Karpas-422 (cell line): ENCODE measurements at regions not wholly inside any gene's neighbourhood (a gene's known extent, or its start where the extent isn't known, plus 50 kb on each side); places are given as distances from the start of the nearest gene placed in this dataset.
A peak's percentile ranks its signal among the peaks of the same experiment; 100 is the strongest.

Experiments
- DNase-seq: peaks from one replicate; pipeline ENCODE4 v3.0.0-alpha.2; 2015
- H2AFZ ChIP-seq: fragments of 200-600 bp; sonication (generic); 2 replicates; pipeline ENCODE4 v1.6.1; 2014; ENCODE audit warnings: antibody characterized with exemption, low read length, mixed read lengths
- H3K27ac ChIP-seq: fragments of 200-600 bp; sonication (generic); 2 replicates; pipeline ENCODE4 v1.5.1; 2014; ENCODE audit warnings: mild to moderate bottlenecking, low read length, moderate library complexity
- H3K27me3 ChIP-seq: fragments of 200-600 bp; sonication (generic); 2 replicates; pipeline ENCODE4 v1.6.1; 2014; ENCODE audit warnings: low read length, mixed read lengths
- H3K36me3 ChIP-seq: fragments of 200-600 bp; sonication (generic); 2 replicates; pipeline ENCODE4 v1.6.1; 2014; ENCODE audit warnings: low read length, mixed read lengths; ENCODE audit not compliant: insufficient read depth
- H3K4me1 ChIP-seq: fragments of 200-600 bp; sonication (generic); 2 replicates; pipeline ENCODE4 v1.6.1; 2014; ENCODE audit warnings: mild to moderate bottlenecking, low read length, mixed read lengths
- H3K4me2 ChIP-seq: fragments of 200-600 bp; sonication (generic); 2 replicates; pipeline ENCODE4 v1.6.1; 2014; ENCODE audit warnings: low read length, low read depth, mild to moderate bottlenecking; ENCODE audit not compliant: poor library complexity, severe bottlenecking
- H3K4me3 ChIP-seq: fragments of 200-600 bp; sonication (generic); 2 replicates; pipeline ENCODE4 v1.5.1; 2014; ENCODE audit warnings: mild to moderate bottlenecking, antibody characterized with exemption, low read length, mixed read lengths
- H3K79me2 ChIP-seq: fragments of 200-600 bp; sonication (generic); 2 replicates; pipeline ENCODE4 v1.6.1; 2014; ENCODE audit warnings: mild to moderate bottlenecking, low read length, mixed read lengths
- H3K9ac ChIP-seq: fragments of 200-600 bp; sonication (generic); 2 replicates; pipeline ENCODE4 v1.6.0; 2014; ENCODE audit warnings: low read length
- H3K9me2 ChIP-seq: fragments of 200-600 bp; sonication (generic), shearing (Covaris generic); replicated peaks from 2 replicates; pipeline ENCODE4 v1.6.0; 2014; ENCODE audit warnings: mild to moderate bottlenecking, low read length, moderate library complexity; ENCODE audit not compliant: insufficient read depth
- H3K9me3 ChIP-seq: fragments of 300-700, 200-600 bp; sonication (generic); 2 replicates; pipeline ENCODE4 v1.6.1; 2014; ENCODE audit warnings: low read length, mixed read lengths
- H4K20me1 ChIP-seq: fragments of 200-600 bp; sonication (generic); 2 replicates; pipeline ENCODE4 v1.6.1; 2014; ENCODE audit warnings: mild to moderate bottlenecking, antibody characterized with exemption, low read length, low read depth; ENCODE audit not compliant: insufficient read depth

- peak; percentile 14 for DNase-seq
- no peaks in the 10 kb centered on the region for H3K9me3 ChIP-seq
- no peak overlapping the region for H3K27ac ChIP-seq
- H3K4me2 ChIP-seq = no peak overlapping the region
- H3K79me2 ChIP-seq = no peaks in the 10 kb centered on the region
- H3K4me1 ChIP-seq = peaks cover 11% of the 10 kb centered on the region
- no peak overlapping the region for H3K4me3 ChIP-seq
- H4K20me1 ChIP-seq = no peaks in the 10 kb centered on the region
- no peak overlapping the region for H2AFZ ChIP-seq
- no peaks in the 10 kb centered on the region for H3K27me3 ChIP-seq
- H3K9ac ChIP-seq = no peak overlapping the region
- no peaks in the 10 kb centered on the region for H3K36me3 ChIP-seq
- H3K9me2 ChIP-seq = no peaks in the 10 kb centered on the region
Measured at GRCh38 chrX:15142084-15142715, 127.7 kb downstream of the ASB9 start.

- Histone ChIP-seq H3K9me3 (no peaks in the 10 kb centered on the region), H3K4me2 (no peak overlapping the region), H3K27ac (no peak overlapping the region), H3K4me1 (no peaks in the 10 kb centered on the region), H3K27me3 (no peaks in the 10 kb centered on the region), H4K20me1 (no peaks in the 10 kb centered on the region), H3K79me2 (no peaks in the 10 kb centered on the region), H3K9ac (no peak overlapping the region), H3K9me2 (no peaks in the 10 kb centered on the region), H3K36me3 (no peaks in the 10 kb centered on the region), H2AFZ (no peak overlapping the region), H3K4me3 (no peak overlapping the region)
- DNase-seq = peak; percentile 32
Measured at GRCh38 chrX:15136795-15137194, 133.1 kb downstream of the ASB9 start.

- no peaks in the 10 kb centered on the region for H4K20me1 ChIP-seq
- H3K4me3 ChIP-seq = no peak overlapping the region
- H3K79me2 ChIP-seq = no peaks in the 10 kb centered on the region
- no peak overlapping the region for H3K27ac ChIP-seq
- no peaks in the 10 kb centered on the region for H3K27me3 ChIP-seq
- H3K9ac ChIP-seq = no peak overlapping the region
- H3K9me3 ChIP-seq = no peaks in the 10 kb centered on the region
- DNase-seq = no peak
- no peaks in the 10 kb centered on the region for H3K9me2 ChIP-seq
- no peak overlapping the region for H3K4me2 ChIP-seq
- no peaks in the 10 kb centered on the region for H3K4me1 ChIP-seq
- H3K36me3 ChIP-seq = no peaks in the 10 kb centered on the region
- no peak overlapping the region for H2AFZ ChIP-seq
Measured at GRCh38 chrX:15129412-15129811, 140.5 kb downstream of the ASB9 start.

GRCh38 chrX:15128861-15129260 is 141.0 kb downstream of the ASB9 start:
- H3K27ac ChIP-seq = no peak overlapping the region
- H3K9me2 ChIP-seq = no peaks in the 10 kb centered on the region
- H3K79me2 ChIP-seq = no peaks in the 10 kb centered on the region
- H3K36me3 ChIP-seq = no peaks in the 10 kb centered on the region
- H3K4me2 ChIP-seq = no peak overlapping the region
- no peaks in the 10 kb centered on the region for H3K4me1 ChIP-seq
- no peaks in the 10 kb centered on the region for H3K27me3 ChIP-seq
- no peak for DNase-seq
- no peak overlapping the region for H3K9ac ChIP-seq
- H3K9me3 ChIP-seq = no peaks in the 10 kb centered on the region
- no peaks in the 10 kb centered on the region for H4K20me1 ChIP-seq
- no peak overlapping the region for H3K4me3 ChIP-seq
- H2AFZ ChIP-seq = no peak overlapping the region

GRCh38 chrX:15127010-15127409 is 142.9 kb downstream of the ASB9 start:
- H2AFZ ChIP-seq = no peak overlapping the region

GRCh38 chrX:15116900-15117299 is 153.0 kb downstream of the ASB9 start:
- Histone ChIP-seq H3K9me3 (no peaks in the 10 kb centered on the region), H3K79me2 (no peaks in the 10 kb centered on the region), H3K9me2 (no peaks in the 10 kb centered on the region), H3K27me3 (no peaks in the 10 kb centered on the region), H4K20me1 (no peaks in the 10 kb centered on the region), H2AFZ (no peak overlapping the region), H3K36me3 (no peaks in the 10 kb centered on the region), H3K9ac (no peak overlapping the region), H3K4me1 (no peaks in the 10 kb centered on the region), H3K4me2 (no peak overlapping the region), H3K4me3 (no peak overlapping the region), H3K27ac (no peak overlapping the region)
- no peak for DNase-seq

More at GRCh38 chrX:15127010-15127409, 142.9 kb downstream of the ASB9 start:
- Histone ChIP-seq H3K27ac (no peak overlapping the region), H3K36me3 (no peaks in the 10 kb centered on the region), H3K4me2 (no peak overlapping the region), H3K4me1 (no peaks in the 10 kb centered on the region), H4K20me1 (no peaks in the 10 kb centered on the region), H3K9me3 (no peaks in the 10 kb centered on the region), H3K9ac (no peak overlapping the region), H3K4me3 (no peak overlapping the region), H3K27me3 (no peaks in the 10 kb centered on the region), H3K79me2 (no peaks in the 10 kb centered on the region), H3K9me2 (no peaks in the 10 kb centered on the region)
- no peak for DNase-seq

- H2AFZ ChIP-seq = no peak overlapping the region
- H3K9me3 ChIP-seq = no peaks in the 10 kb centered on the region
- no peaks in the 10 kb centered on the region for H3K4me1 ChIP-seq
- H3K79me2 ChIP-seq = no peaks in the 10 kb centered on the region
- H3K4me3 ChIP-seq = no peak overlapping the region
- no peak overlapping the region for H3K4me2 ChIP-seq
- no peak for DNase-seq
- no peak overlapping the region for H3K27ac ChIP-seq
- H3K27me3 ChIP-seq = no peaks in the 10 kb centered on the region
- H3K9me2 ChIP-seq = no peaks in the 10 kb centered on the region
- no peaks in the 10 kb centered on the region for H4K20me1 ChIP-seq
- no peak overlapping the region for H3K9ac ChIP-seq
- no peaks in the 10 kb centered on the region for H3K36me3 ChIP-seq
Measured at GRCh38 chrX:15114743-15115566, 154.9 kb downstream of the ASB9 start.

GRCh38 chrX:15107367-15107988 is 162.4 kb downstream of the ASB9 start:
- Histone ChIP-seq H4K20me1 (no peaks in the 10 kb centered on the region), H3K27me3 (no peaks in the 10 kb centered on the region), H3K79me2 (no peaks in the 10 kb centered on the region), H3K4me1 (peaks cover 5% of the 10 kb centered on the region), H3K9me3 (no peaks in the 10 kb centered on the region), H3K4me2 (no peak overlapping the region), H3K4me3 (no peak overlapping the region), H3K9me2 (no peaks in the 10 kb centered on the region), H3K9ac (no peak overlapping the region), H3K36me3 (no peaks in the 10 kb centered on the region), H2AFZ (no peak overlapping the region), H3K27ac (no peak overlapping the region)
- DNase-seq = peak; percentile 56
